ENCODE measurements at regions not wholly inside any gene's neighbourhood (a gene's known extent, or its start where the extent isn't known, plus 50 kb on each side); places are given as distances from the start of the nearest gene placed in this dataset.

- CTCF ChIA-PET: interaction anchor here (1.3 kb wide), 1 partner anchor 10 kb away, joined by 4 read pairs; no protein-coding TSS in a partner anchor
- Histone ChIP-seq H2AFZ (ENCODE audit: control insufficient read depth, low read depth, low read length) (no peak overlapping the region), H3K36me3 (ENCODE audit: control insufficient read depth in 2 of 2, insufficient read depth in 2 of 2, low read length in 1 of 2) (no peaks in the 10 kb centered on the region), H4K20me1 (ENCODE audit: control insufficient read depth, insufficient read depth) (no peaks in the 10 kb centered on the region), H3K4me1 (ENCODE audit: control insufficient read depth, insufficient read depth, low read length) (no peaks in the 10 kb centered on the region), H3K79me2 (ENCODE audit: control insufficient read depth, insufficient read depth, low read length) (no peaks in the 10 kb centered on the region), H3K4me2 (ENCODE audit: control insufficient read depth, insufficient read depth) (no peak overlapping the region), H3K9ac (ENCODE audit: control insufficient read depth, insufficient read depth, low read length) (no peak overlapping the region), H3K27me3 (replicated peaks in 1 of 2; ENCODE audit: control insufficient read depth in 2 of 2, insufficient read depth in 2 of 2, low read length in 1 of 2) (no peaks in the 10 kb centered on the region; a peak in 1 of 4 replicates), H3K4me3 (no peak overlapping the region), H3K9me3 (replicated peaks; ENCODE audit: control insufficient read depth, insufficient read depth, low read length) (no peaks in the 10 kb centered on the region), H3K27ac (ENCODE audit: control insufficient read depth, insufficient read depth) (no peak overlapping the region)
- POLR2A ChIA-PET: no interaction called here
- ATAC-seq: no peak
- 15% methylated on average over 19 of the region's 19 CpGs for WGBS (ENCODE audit: insufficient coverage, insufficient replicate concordance, low lambda C conversion rate, missing lambda C conversion rate)
- no TSS peak for BruUV-seq (replicated peaks)
- no peak for FAIRE-seq
- in situ Hi-C loops (cut with MboI): no loop called here
- DNase-seq (ENCODE audit: low read depth, low spot score): no peak
- SMC1A ChIA-PET (ENCODE audit: uncharacterized antibody, unreplicated experiment): no interaction called here
- TF ChIP-seq MYC (IDR thresholded peaks at IDR 0.05; ENCODE audit: insufficient read depth, insufficient read length, insufficient replicate concordance, low read length, severe bottlenecking) (no peak), CBFB (IDR thresholded peaks at IDR 0.05; ENCODE audit: low read depth) (no peak), SIX5 (IDR thresholded peaks at IDR 0.05; ENCODE audit: low read depth, low read length, severe bottlenecking) (no peak), CREB1 (IDR thresholded peaks at IDR 0.05; ENCODE audit: low read depth) (no peak), PML (IDR thresholded peaks at IDR 0.05; ENCODE audit: low read length) (no peak), BHLHE40 (IDR thresholded peaks at IDR 0.05; ENCODE audit: borderline replicate concordance in 1 of 2, low read depth in 2 of 2, low read length in 1 of 2) (no peak), PRDM15 (CRISPR knock-in tag; IDR thresholded peaks at IDR 0.05) (no peak), TARDBP (IDR thresholded peaks at IDR 0.05; ENCODE audit: borderline replicate concordance) (no peak), RAD51 (IDR thresholded peaks at IDR 0.05) (no peak), STAT1 (conservative IDR thresholded peaks at IDR 0.05) (no peak), HCFC1 (IDR thresholded peaks at IDR 0.05; ENCODE audit: low read length) (no peak)
- TF ChIP-seq, protein P1, sequence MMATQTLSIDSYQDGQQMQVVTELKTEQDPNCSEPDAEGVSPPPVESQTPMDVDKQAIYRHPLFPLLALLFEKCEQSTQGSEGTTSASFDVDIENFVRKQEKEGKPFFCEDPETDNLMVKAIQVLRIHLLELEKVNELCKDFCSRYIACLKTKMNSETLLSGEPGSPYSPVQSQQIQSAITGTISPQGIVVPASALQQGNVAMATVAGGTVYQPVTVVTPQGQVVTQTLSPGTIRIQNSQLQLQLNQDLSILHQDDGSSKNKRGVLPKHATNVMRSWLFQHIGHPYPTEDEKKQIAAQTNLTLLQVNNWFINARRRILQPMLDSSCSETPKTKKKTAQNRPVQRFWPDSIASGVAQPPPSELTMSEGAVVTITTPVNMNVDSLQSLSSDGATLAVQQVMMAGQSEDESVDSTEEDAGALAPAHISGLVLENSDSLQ (IDR thresholded peaks at IDR 0.05): no peak
- TF ChIP-seq, protein P2, sequence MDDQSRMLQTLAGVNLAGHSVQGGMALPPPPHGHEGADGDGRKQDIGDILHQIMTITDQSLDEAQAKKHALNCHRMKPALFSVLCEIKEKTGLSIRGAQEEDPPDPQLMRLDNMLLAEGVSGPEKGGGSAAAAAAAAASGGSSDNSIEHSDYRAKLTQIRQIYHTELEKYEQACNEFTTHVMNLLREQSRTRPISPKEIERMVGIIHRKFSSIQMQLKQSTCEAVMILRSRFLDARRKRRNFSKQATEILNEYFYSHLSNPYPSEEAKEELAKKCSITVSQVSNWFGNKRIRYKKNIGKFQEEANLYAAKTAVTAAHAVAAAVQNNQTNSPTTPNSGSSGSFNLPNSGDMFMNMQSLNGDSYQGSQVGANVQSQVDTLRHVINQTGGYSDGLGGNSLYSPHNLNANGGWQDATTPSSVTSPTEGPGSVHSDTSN (IDR thresholded peaks at IDR 0.05; ENCODE audit: insufficient replicate concordance, low read depth, low read length): no peak
- intact Hi-C loops (cut with micrococcal nuclease; ENCODE audit: unreplicated experiment): no loop called here
- RAD21 ChIA-PET (ENCODE audit: unreplicated experiment): no interaction called here
These were observed 160.7 kb upstream of the MCTP2 start for GRCh38 chr15:94070356-94071295.

Measured in GM12878 (cell line).